HG03045 (cell line): ENCODE measurements at regions not wholly inside any gene's neighbourhood (a gene's known extent, or its start where the extent isn't known, plus 50 kb on each side); places are given as distances from the start of the nearest gene placed in this dataset.
"Not testable (repeated sequence)": the region's sequence is repeated elsewhere in the genome, so short reads cannot be mapped to it uniquely, and the experiment has no call there.

Experiments
- ATAC-seq: cut with Tn5 transposase; IDR thresholded peaks from one replicate; pipeline ENCODE4 v1.9.1; 2021; ENCODE audit warnings: mild to moderate bottlenecking, moderate library complexity; ENCODE audit not compliant: unreplicated experiment

DNA sequence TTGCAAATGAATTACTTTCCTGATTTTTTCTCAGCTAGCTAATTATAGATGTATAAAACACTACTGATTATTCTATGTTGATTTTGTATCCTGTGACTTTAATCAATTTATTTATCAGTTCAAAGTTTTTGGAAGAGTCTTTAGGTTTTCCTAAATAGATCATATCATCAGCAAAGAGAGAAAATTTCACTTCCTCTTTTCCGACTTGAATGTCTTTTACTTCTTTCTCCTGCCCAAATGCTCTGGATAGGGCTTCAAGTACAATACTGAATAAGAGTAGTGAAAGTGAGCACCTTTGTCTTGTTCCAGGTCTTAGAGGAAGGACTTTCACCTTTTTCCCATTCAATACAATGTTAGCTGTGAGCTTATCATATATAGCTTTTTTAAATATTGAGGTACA is 417.9 kb downstream of the PDGFC start:
- no peak for ATAC-seq

DNA sequence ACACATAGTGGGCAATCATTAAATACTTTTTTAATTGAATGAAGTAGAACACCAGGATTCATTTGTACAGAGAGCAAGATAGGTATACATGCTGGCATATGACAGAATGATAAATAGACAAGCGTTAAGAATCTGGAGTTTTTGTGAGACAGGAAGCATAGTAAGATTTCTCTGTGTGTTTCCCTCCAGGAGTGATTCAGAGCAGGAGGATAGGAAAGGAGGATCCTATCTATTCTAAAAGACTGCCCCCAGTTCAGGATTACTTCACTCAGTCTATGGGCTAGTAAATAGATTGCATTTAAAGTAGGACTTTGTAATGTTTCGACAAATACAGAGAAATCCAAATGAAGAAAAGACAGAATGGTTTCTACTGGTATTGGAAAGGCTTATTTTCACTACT is 423.7 kb downstream of the PDGFC start:
- ATAC-seq: no peak

DNA sequence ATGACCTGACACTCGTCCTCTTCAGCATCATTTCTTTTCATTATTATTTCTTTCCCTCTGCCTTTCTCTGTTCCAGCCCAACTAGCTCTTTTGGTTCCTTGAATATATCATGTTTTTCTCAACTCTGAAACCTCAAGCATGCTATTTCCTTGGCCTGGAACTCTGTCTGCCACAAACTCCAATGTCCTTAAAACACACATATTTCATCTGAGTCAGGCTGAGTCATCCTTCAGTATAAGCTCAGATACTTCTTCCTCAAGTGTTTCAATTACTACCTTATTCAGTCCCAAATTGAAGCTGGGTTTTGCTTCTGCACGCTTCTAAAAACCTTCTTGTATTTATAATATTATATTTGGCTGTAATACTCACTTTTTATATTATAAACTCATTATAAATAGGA is 424.2 kb downstream of the PDGFC start:
- no peak for ATAC-seq

DNA sequence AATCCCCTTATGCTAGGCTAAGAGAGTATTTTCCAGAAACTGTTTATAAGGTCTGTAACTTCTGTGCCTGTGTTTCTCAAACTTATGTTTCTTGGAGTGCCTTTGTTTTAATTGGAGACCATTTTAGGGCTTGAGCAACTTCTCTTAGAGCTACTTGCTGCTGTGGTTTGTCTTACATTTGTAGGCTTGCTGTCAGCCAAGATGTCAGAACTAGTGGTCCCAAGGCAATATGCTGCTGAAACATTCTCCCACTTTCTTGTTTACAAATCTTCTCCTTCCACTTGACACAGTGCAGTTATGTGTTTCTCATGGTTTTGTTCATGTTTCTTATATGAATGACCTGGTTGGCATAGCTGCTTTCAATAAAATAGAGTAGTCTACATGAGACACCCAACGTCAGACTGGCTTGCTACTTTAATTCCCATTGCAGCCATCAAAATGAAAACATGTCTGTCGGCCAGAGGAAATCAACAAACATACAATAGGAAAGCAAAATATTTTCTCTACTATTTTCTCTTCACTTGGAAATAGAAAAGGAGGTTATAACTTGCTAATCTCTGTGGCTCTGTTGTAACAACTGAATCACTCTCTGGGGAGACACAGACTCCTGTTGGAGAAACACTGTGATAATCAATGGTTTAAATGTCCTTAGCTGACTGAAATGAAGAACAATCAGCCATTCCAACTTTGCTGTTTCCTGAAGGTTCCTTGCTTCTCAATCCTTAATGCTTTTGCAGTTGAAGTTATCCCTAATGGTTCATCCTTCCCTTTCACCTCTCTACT is 426.4 kb downstream of the PDGFC start:
- no peak for ATAC-seq

DNA sequence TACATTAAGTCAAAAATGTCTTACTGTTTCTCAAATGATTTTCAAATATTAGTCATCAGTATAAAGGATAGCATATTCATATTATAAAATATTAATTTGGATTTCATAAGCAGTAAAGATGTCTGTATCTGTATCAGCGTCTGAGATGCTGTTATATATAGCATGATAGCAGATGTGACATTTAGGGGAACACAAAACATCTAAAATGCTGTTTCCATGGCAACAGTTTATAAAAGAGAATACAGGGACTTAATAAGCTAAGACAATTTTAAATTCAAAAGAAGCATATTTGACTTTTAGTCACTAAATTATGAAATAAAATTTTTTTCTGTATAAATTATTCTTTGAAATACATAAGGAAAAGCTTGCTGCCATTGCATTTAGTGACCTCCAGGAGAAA is 432.2 kb downstream of the PDGFC start:
- no peak for ATAC-seq

DNA sequence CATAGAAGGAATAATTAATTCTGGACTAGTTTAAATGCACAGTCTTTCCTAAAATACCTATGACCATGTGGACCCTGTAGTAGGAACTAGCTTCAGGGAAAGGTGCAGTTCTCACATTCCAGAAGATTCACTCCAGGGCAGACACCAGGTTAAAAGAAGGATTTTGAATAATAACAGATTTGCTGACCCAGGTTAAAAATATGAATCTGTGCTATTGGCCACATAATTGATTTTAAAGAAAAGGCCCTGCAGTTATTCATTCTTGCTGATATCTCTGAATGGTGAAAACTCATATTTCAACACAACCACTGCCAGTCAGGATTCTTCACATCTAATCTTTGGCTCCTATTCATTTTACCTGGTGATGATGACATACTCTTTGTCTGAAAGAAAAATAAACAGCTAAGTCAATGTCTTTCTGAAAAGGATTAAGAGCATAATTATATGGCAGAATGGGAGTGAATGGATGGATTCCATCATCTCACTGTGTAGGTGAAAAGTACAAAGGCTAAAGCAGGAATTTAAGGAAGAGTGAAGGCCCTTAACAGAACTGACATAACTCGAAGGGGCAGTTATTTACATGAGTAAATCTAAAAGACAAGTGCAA is 432.8 kb downstream of the PDGFC start:
- no peak for ATAC-seq

DNA sequence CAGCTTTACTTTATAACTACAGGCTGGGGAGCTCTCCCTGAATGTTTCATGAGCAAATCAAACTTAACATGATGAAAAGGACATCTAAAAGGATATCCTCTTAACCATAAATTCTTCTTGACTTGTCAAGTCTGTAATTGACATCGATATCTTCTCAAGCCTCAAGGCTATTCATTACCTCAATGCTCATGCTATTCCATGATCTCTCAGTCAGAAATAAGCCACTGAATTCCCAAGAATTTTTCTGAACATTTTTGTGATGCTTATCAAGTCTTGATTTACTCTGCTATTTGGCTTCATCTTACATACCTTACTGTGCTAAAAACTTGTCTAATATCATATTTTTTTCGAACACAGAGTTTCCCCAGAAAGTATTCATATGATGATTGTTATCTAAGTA is 433.4 kb downstream of the PDGFC start:
- no peak for ATAC-seq

DNA sequence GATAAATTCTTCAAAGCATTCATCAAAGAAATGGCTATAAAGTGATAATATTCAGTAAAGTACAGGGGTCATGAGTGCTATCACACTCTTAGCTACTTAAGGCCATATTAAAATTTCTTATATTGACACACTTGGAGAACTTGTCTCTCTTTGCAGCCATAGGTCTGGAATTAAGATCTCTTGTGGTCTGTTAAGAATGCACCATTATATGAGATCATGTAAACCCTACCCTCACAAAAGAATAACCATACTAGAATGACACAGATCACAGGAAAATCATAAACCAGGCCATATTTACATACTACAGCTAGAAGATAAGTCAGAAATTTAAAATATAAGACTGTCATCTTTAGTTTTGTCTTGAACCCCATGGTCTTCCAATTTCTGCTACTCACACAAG is 434.3 kb downstream of the PDGFC start:
- no peak for ATAC-seq

DNA sequence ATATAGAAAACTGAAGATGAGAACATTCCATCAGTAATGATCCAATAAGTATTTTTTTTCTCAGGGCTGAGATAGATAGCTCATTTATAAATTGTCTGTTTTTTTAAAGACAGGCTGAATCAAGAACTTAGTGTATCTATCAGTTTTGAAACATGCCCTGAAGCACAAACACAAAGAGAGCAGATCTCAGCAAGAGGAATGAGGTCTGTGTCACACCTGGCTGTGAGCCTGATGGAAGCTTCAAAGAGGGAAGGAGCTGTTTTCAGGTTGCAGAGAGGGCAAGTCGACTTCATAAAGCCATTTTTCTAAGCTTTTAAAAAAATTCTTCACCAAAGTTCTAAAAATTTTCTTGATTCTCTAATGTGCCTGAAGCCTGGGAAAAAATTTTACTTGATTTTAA is 434.9 kb downstream of the PDGFC start:
- no peak for ATAC-seq

DNA sequence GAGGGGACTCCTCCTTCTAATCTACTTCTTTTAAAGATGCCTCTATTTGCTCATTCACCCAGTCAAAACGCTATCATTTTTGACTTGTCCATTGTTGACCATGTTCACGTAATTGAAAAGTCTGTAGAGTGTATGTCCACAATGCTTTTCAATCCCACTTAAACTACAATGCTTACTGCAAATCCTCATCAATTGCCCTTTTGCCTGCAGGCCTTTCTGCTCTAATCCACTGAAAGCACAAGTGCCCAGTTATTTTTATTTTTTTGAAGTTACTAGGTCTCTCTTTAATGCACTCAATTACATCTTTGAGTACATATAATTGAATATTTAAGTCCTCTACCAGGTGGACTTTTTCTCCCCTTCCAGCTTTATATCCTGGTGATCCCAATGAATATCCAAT is 437.4 kb downstream of the PDGFC start:
- no peak for ATAC-seq

DNA sequence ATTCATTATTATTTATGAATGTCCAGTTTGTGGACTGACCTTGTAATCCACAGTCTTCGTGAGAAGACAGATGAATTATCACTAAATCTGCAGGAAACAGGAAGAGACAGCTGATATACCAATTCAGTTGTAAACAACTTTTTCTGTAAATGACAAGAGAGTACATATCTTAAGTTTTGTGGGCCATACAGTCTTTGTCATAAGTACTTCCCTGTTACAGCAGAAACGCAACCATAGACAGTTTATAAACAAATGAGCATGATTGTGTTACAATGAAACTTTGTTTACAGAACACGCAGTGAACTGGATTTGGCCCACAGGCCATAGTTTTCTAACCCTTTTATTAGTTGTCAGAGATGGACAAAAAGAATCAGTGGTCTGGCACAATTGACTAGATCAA is 443.4 kb downstream of the PDGFC start:
- ATAC-seq: no peak

DNA sequence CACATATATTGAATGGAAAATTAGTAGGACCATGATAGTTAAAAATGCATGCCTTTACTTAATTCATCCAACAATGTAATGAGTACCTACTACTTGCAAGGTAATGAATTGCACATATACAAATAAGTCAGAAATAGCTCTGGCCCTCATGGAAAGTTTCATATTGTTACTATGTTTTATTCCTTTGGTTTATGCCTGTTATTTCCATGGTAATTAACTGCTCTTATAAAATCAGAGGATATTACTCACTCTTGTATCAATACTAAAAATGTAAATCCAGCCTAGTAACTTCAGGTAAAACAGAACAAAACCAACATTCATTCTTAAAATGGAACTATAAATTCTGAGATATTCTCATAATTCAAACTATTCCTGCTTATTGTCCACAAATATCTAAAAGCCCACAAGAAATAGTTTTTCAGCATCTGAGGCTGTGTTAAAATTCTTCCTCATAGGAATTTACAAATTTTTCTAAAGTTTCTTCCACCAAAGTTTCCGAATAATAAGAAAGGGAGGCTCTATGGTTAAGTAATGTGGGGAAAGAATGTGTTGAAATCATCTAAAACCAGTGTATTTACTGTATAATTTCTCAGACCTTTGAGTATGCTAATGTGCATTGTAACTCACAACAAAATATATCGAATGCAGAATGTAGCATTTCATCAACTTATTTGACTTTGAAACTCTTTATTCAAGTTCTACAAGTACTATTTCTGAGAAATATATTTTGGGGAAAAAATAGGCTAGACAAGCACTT is 444.2 kb downstream of the PDGFC start:
- no peak for ATAC-seq

DNA sequence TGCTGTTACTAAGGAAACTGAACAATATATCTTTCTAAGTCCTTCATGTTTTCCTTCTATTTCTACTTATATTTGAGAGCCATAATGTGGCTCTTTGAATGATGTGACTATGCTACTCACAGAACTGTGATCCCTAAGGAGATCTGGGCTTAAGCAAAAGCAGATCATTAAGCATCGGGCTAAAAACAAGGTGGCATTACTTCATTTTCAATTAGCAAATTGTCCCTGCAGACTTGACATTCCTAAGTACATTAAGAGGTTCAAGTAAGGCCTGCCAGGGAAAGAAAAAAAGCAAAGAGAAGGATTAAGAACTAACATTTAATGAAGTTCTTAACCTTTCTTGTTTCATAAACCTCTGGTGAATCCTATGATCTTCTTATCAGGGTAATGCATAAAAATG is 447.6 kb downstream of the PDGFC start:
- no peak for ATAC-seq

DNA sequence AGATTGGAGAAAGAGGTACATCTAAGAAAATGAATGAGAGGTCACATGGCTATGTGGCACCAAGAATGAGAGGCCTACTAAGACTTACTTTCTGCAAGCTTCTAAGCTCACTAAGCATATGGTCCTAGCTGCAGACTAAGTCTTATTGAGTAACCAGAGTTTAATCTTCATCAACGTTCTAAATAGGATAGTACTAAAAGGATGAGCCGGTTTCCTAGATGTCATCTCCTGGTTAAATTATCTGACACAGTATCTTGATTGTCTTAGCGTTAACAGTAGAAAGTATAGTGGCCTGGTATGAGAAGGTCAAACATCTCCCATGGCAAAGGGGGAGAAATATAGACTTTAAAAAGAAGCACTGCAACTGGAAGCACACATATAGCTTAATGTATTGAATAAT is 448.1 kb downstream of the PDGFC start:
- ATAC-seq: no peak

DNA sequence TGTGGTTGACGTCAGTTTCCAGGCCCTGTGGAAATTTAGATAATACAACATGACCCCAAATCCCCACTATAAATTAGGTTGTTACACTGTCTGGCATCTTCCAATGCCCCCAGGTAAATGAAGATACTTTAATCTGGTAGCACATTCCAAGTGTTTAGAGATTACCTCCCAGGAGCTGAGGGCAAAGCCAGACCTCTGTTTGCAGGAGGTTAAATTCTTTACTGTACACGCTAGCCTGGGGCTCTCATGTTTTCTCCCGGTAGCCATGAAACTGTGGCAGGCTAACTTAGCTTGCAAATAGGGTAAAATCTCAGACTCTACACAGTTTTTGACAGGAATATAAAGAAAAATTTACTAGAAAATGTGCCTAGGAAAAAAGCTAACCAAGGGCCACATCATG is 450.0 kb downstream of the PDGFC start:
- ATAC-seq: no peak

DNA sequence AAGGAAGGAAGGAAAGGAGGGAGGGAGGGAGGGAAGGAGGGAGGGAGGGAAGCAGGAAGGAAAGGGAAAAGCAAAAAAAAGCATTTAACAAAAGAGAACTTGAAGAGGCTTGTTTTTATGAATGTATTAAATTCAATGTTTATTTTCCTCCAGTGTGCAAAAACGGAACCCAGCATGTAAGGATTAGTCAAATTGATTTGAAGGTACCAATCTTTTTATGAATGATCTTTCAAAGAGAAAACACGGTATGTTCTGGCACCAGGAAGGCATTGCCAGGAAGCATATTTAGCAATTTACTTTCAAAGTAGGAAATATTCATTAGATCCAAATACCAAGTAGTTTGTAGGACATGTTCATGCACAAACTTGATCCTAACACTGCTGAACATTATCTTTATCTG is 453.6 kb downstream of the PDGFC start:
- no peak for ATAC-seq

DNA sequence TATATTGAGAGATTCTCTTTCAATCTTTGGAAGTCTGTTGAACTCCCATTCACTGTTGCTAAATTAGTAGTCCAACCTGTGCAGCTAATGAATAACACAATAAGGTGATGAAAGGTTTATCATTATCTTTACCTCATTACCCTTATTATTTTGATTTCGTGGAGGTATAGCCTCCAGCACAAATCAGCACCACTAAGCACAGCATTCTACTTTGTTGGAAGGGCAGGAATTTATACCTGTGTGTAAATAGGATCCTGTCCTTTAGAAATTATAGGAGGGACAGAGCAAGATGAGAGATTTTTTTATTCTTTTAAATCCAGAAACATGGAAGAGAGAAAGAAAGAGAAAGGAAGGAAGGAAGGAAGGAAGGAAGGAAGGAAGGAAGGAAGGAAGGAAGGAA is 454.1 kb downstream of the PDGFC start:
- no peak for ATAC-seq

DNA sequence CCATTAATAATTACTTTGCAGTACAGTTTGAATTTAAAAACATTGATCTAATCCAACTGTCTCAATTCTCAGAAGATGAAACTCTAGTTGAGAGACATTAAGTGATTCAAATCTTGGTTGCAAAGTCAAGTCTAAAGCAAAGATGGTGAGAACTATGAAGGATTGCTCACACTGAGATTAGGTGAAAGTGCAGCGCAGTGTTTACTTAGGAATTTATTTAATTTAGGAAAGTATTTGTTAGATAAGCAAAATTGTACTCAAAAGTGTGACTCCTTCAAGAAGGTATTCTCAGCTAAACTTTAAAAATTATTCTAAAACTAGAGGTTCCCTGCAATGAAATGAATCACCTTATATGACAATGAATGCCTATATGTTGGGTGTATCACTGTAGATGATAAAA is 454.9 kb downstream of the PDGFC start:
- no peak for ATAC-seq

DNA sequence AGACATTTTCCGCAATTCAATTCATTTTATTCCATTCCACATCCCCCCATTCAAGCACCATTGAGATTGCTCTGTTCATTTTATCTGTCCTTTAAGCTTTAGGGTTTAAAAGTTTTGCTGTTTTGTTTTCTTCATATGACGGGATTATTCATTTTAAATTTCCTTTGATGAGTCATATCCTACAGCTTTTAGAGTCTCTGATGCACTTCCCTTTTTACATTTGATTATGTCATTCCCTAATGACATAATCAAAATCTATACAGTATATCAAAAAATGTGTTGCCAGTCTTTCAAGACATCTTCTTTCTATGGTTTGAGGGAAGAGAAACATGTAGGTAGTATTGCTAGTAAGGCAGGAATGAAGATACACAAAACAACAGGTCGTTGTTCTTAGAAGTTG is 456.3 kb downstream of the PDGFC start:
- ATAC-seq: no peak

DNA sequence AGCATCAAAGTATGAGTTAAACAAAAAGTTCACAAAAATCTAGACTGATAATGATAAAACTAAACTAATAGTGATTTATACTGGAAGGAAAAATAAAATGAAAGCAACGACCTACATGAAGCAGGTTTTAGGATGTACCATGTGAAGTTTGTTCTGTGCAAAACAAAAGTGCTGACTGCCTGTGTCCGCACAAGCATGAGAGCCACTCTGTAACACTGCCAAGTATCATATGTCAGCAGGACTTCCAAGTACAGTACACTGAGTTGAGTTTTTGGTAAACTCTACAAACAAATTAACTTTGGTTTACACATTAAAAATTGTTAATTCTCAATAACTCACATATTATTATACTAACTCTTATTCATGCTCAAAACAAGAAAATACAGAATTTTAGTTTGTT is 459.0 kb downstream of the PDGFC start:
- no peak for ATAC-seq

DNA sequence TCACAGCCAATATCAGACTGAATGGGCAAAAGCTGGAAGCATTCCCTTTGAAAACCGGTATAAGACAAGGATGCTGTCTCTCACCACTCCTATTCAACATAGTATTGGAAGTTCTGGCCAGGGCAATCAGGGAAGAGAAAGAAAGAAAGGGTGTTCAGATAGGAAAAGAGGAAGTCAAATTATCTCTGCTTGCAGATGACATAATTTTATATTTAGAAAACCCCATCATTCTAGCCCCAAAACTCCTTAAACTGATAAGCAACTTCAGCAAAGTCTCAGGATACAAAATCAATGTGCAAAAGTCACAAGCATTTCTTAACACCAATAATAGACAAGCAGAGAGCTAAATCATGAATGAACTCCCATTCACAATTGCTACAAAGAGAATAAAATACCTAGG is 461.7 kb downstream of the PDGFC start:
- not testable (repeated sequence) for ATAC-seq

DNA sequence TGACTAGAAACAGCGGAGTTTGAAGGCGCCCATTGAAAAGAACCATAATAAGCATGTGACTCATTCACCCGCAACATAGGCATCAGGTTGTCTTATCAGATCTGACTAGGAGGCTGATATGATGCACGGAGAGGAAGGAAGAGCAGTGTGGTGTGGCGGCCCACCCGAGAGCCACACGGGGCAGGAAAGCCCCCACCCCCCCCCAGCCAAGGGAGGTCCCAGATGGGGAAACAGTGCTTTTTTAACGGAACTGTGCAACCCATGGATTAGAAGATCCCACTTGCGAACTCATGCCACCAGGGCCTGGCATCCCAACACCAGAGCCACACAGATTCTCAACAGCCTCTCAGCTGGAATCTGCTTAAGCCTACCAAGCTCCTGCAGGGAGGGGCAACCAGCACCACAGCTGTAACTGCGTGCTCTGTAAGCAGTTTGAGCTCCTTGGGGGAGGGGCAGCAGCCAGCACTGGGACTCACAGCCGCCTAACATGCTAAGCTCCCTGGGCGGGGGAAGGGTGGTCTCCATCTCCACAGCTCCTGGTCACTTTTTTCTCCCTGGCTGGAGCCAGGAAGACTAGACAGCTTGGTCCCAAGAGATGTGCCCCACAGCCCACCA is 466.2 kb downstream of the PDGFC start:
- ATAC-seq: no peak
